WTC11 (cell line): ENCODE measurements at regions not wholly inside any gene's neighbourhood (a gene's known extent, or its start where the extent isn't known, plus 50 kb on each side); places are given as distances from the start of the nearest gene placed in this dataset.

ENCODE experiments used
- ATAC-seq: fragments of 200-7000 bp; cut with Tn5 transposase; 2 replicates; pipeline ENCODE4 v1.10.0; 2021; ENCODE audit warnings: mild to moderate bottlenecking, moderate library complexity
- CTCF ChIA-PET: fragments of 300-600 bp; sonication (Branson Sonifier 250); formaldehyde crosslinking; loops from one replicate; lab custom pipeline; 2021; ENCODE audit warnings: antibody characterized with exemption; lab: Charles Lee
- POLR2A ChIA-PET: fragments of 350-600 bp; sonication (Branson Sonifier 250); formaldehyde crosslinking; loops from one replicate; lab custom pipeline; 2021; ENCODE audit warnings: antibody characterized with exemption; lab: Charles Lee
- DNase-seq: peaks from one replicate; pipeline ENCODE4 v3.0.0; 2021; ENCODE audit warnings: low spot score
- H3K27ac Mint-ChIP-seq: 2 replicates; pipeline ENCODE4 v1.8.0; 2021; ENCODE audit warnings: mixed read lengths
- H3K27me3 Mint-ChIP-seq: 2 replicates; pipeline ENCODE4 v1.8.0; 2021; ENCODE audit warnings: low read depth, mild to moderate bottlenecking, moderate library complexity, mixed read lengths
- H3K36me3 Mint-ChIP-seq: 2 replicates; pipeline ENCODE4 v1.8.0; 2021; ENCODE audit warnings: mixed read lengths
- H3K4me1 Mint-ChIP-seq: 2 replicates; pipeline ENCODE4 v1.8.0; 2022; ENCODE audit warnings: mixed read lengths
- H3K4me3 Mint-ChIP-seq: 2 replicates; pipeline ENCODE4 v1.8.0; 2021; ENCODE audit warnings: mild to moderate bottlenecking, moderate library complexity, mixed read lengths
- H3K9me3 Mint-ChIP-seq: 2 replicates; pipeline ENCODE4 v1.8.0; 2021; ENCODE audit warnings: mixed read lengths
- AFF4 ChIP-seq: sonication (generic); formaldehyde crosslinking; IDR thresholded peaks from 2 replicates; pipeline ENCODE4 v1.8.1; 2023; ENCODE audit warnings: mild to moderate bottlenecking, missing genetic modification reagents, borderline replicate concordance
- ATF3 ChIP-seq: sonication (generic); formaldehyde crosslinking; conservative IDR thresholded peaks from 2 replicates; pipeline ENCODE4 v1.8.1; 2022; ENCODE audit warnings: mild to moderate bottlenecking, missing genetic modification reagents
- CDX4 ChIP-seq: fragments of 250-450 bp; sonication (Bioruptor Pico); IDR thresholded peaks from 2 replicates; pipeline ENCODE4 v1.9.0; 2021; ENCODE audit warnings: moderate library complexity, mild to moderate bottlenecking, inconsistent platforms, borderline replicate concordance
- CREB1 ChIP-seq: sonication (generic); formaldehyde crosslinking; IDR thresholded peaks from 2 replicates; pipeline ENCODE4 v1.8.0; 2023; ENCODE audit warnings: mild to moderate bottlenecking, missing genetic modification reagents
- CREM ChIP-seq: sonication (generic); formaldehyde crosslinking; IDR thresholded peaks from 2 replicates; pipeline ENCODE4 v1.8.1; 2022; ENCODE audit warnings: mild to moderate bottlenecking, missing genetic modification reagents, moderate library complexity
- CTCF ChIP-seq: fragments of 200-600 bp; IDR thresholded peaks from 2 replicates; pipeline ENCODE4 v1.8.0; 2022; ENCODE audit warnings: antibody characterized with exemption
- E2F5 ChIP-seq: sonication (generic); formaldehyde crosslinking; IDR thresholded peaks from 2 replicates; pipeline ENCODE4 v1.8.1; 2022; ENCODE audit warnings: mild to moderate bottlenecking, moderate library complexity, missing genetic modification reagents
- ELF4 ChIP-seq: sonication (generic); formaldehyde crosslinking; IDR thresholded peaks from 2 replicates; pipeline ENCODE4 v1.8.1; 2022; ENCODE audit warnings: low read depth, mild to moderate bottlenecking, moderate library complexity, missing genetic modification reagents
- NR2C2 ChIP-seq: sonication (generic); formaldehyde crosslinking; IDR thresholded peaks from 2 replicates; pipeline ENCODE4 v1.8.0; 2022; ENCODE audit warnings: mild to moderate bottlenecking, missing genetic modification reagents
- OVOL2 ChIP-seq: fragments of 250-450 bp; sonication (Bioruptor Pico); IDR thresholded peaks from 2 replicates; pipeline ENCODE4 v1.9.0; 2021; ENCODE audit warnings: mild to moderate bottlenecking, borderline replicate concordance
- PREB ChIP-seq: sonication (generic); formaldehyde crosslinking; IDR thresholded peaks from 2 replicates; pipeline ENCODE4 v1.8.1; 2022; ENCODE audit warnings: mild to moderate bottlenecking, missing genetic modification reagents, moderate library complexity, borderline replicate concordance
- TCF7 ChIP-seq: sonication (generic); formaldehyde crosslinking; IDR thresholded peaks from 2 replicates; pipeline ENCODE4 v1.8.0; 2022; ENCODE audit warnings: mild to moderate bottlenecking, low read depth, missing genetic modification reagents, moderate library complexity
- TP53 ChIP-seq: sonication (generic); formaldehyde crosslinking; IDR thresholded peaks from 2 replicates; pipeline ENCODE4 v1.8.1; 2023; ENCODE audit warnings: mild to moderate bottlenecking, missing genetic modification reagents
- USF1 ChIP-seq: sonication (generic); formaldehyde crosslinking; IDR thresholded peaks from 2 replicates; pipeline ENCODE4 v1.8.0; 2022; ENCODE audit warnings: mild to moderate bottlenecking, missing genetic modification reagents
- ZNF512 ChIP-seq: sonication (generic); formaldehyde crosslinking; IDR thresholded peaks from 2 replicates; pipeline ENCODE4 v1.8.1; 2022; ENCODE audit warnings: missing genetic modification reagents, borderline replicate concordance

GRCh38 chr1:187985897-187986654 lies 1157.3 kb downstream of the PLA2G4A start (continued):
- no peak for TF ChIP-seq CTCF

GRCh38 chr1:187987236-187987776 lies 1158.6 kb downstream of the PLA2G4A start:
- Mint-ChIP-seq H3K4me3 (no peak overlapping the region), H3K9me3 (peaks cover 5% of the 10 kb centered on the region), H3K36me3 (no peaks in the 10 kb centered on the region), H3K27me3 (no peaks in the 10 kb centered on the region), H3K4me1 (peaks cover 5% of the 10 kb centered on the region), H3K27ac (no peak overlapping the region)
- ChIA-PET CTCF (no interaction called here), POLR2A (no interaction called here)
- DNase-seq: no peak
- ATAC-seq: no peak
- no peak for TF ChIP-seq CREB1
- no peak for TF ChIP-seq NR2C2
- TF ChIP-seq ELF4 (CRISPR knock-in tag): no peak
- TF ChIP-seq USF1: no peak
- TF ChIP-seq CDX4: no peak
- no peak for TF ChIP-seq ZNF512
- TF ChIP-seq CREM (CRISPR knock-in tag): no peak
- no peak for TF ChIP-seq TCF7 (CRISPR knock-in tag)

- H3K9me3 Mint-ChIP-seq: no peaks in the 10 kb centered on the region
- no peaks in the 10 kb centered on the region for H3K36me3 Mint-ChIP-seq
- no peaks in the 10 kb centered on the region for H3K27me3 Mint-ChIP-seq
- H3K4me3 Mint-ChIP-seq: no peak overlapping the region
- DNase-seq: no peak
- ChIA-PET POLR2A (no interaction called here), CTCF (no interaction called here)
- no peak overlapping the region for H3K27ac Mint-ChIP-seq
- ATAC-seq: no peak
- TF ChIP-seq OVOL2 (CRISPR knock-in tag) (no peak), AFF4 (CRISPR knock-in tag) (no peak), TP53 (no peak), PREB (CRISPR knock-in tag) (no peak), E2F5 (CRISPR knock-in tag) (no peak), ATF3 (no peak)
- TF ChIP-seq, all 79 proteins: peak for 0
- peaks cover 8% of the 10 kb centered on the region for H3K4me1 Mint-ChIP-seq
These were observed 1163.2 kb downstream of the PLA2G4A start for GRCh38 chr1:187991944-187992343.
